ENCODE measurements at regions not wholly inside any gene's neighbourhood (a gene's known extent, or its start where the extent isn't known, plus 50 kb on each side); places are given as distances from the start of the nearest gene placed in this dataset.
"Not testable (repeated sequence)": the region's sequence is repeated elsewhere in the genome, so short reads cannot be mapped to it uniquely, and the experiment has no call there.

GRCh38 chr16:9633844-9634243 lies 542.4 kb downstream of the HAPSTR1 start:
- Histone ChIP-seq H3K27ac (replicated peaks) (no peak overlapping the region), H3K4me3 (replicated peaks; ENCODE audit: insufficient read depth, low read length) (no peak overlapping the region), H3K27me3 (ENCODE audit: insufficient read depth, poor library complexity, severe bottlenecking) (no peaks in the 10 kb centered on the region)
- DNase-seq (ENCODE audit: low read depth in 1 of 2, low spot score in 1 of 2), result no peak
- TF ChIP-seq CTCF (IDR thresholded peaks at IDR 0.05; ENCODE audit: insufficient read depth, low read length) (no peak), POLR2AphosphoS5 (IDR thresholded peaks at IDR 0.05; ENCODE audit: low read depth) (no peak), REST (IDR thresholded peaks at IDR 0.05; ENCODE audit: insufficient replicate concordance, low read depth) (no peak), GABPA (IDR thresholded peaks at IDR 0.05; ENCODE audit: low read depth) (no peak), SPI1 (IDR thresholded peaks at IDR 0.05; ENCODE audit: borderline replicate concordance, low read depth) (no peak)

- not testable (repeated sequence) for H3K4me3 ChIP-seq (replicated peaks; ENCODE audit: insufficient read depth, low read length); H3K27me3 ChIP-seq (ENCODE audit: insufficient read depth, poor library complexity, severe bottlenecking); H3K27ac ChIP-seq (replicated peaks); DNase-seq (ENCODE audit: low read depth in 1 of 2, low spot score in 1 of 2)
These were observed 543.8 kb downstream of the HAPSTR1 start for GRCh38 chr16:9635150-9635720.

GRCh38 chr16:9644258-9644657 lies 538.0 kb downstream of the GRIN2A start:
- no peak overlapping the region for H3K27ac ChIP-seq (replicated peaks)
- H3K27me3 ChIP-seq (ENCODE audit: insufficient read depth, poor library complexity, severe bottlenecking), result no peaks in the 10 kb centered on the region
- DNase-seq (ENCODE audit: low read depth in 1 of 2, low spot score in 1 of 2), result no peak
- no peak for TF ChIP-seq SPI1 (IDR thresholded peaks at IDR 0.05; ENCODE audit: borderline replicate concordance, low read depth)
- no peak for TF ChIP-seq REST (IDR thresholded peaks at IDR 0.05; ENCODE audit: insufficient replicate concordance, low read depth)
- TF ChIP-seq GABPA (IDR thresholded peaks at IDR 0.05; ENCODE audit: low read depth), result no peak
- TF ChIP-seq CTCF (IDR thresholded peaks at IDR 0.05; ENCODE audit: insufficient read depth, low read length), result no peak
- no peak for TF ChIP-seq POLR2AphosphoS5 (IDR thresholded peaks at IDR 0.05; ENCODE audit: low read depth)
- no peak overlapping the region for H3K4me3 ChIP-seq (replicated peaks; ENCODE audit: insufficient read depth, low read length)

- Histone ChIP-seq H3K4me3 (replicated peaks; ENCODE audit: insufficient read depth, low read length) (no peak overlapping the region), H3K27me3 (ENCODE audit: insufficient read depth, poor library complexity, severe bottlenecking) (no peaks in the 10 kb centered on the region), H3K27ac (replicated peaks) (no peak overlapping the region)
- DNase-seq (ENCODE audit: low read depth in 1 of 2, low spot score in 1 of 2), result no peak
- TF ChIP-seq REST (IDR thresholded peaks at IDR 0.05; ENCODE audit: insufficient replicate concordance, low read depth) (no peak), POLR2AphosphoS5 (IDR thresholded peaks at IDR 0.05; ENCODE audit: low read depth) (no peak), SPI1 (IDR thresholded peaks at IDR 0.05; ENCODE audit: borderline replicate concordance, low read depth) (no peak), CTCF (IDR thresholded peaks at IDR 0.05; ENCODE audit: insufficient read depth, low read length) (no peak), GABPA (IDR thresholded peaks at IDR 0.05; ENCODE audit: low read depth) (no peak)
These were observed 536.3 kb downstream of the GRIN2A start for GRCh38 chr16:9645911-9646310.
